ENCODE measurements at regions not wholly inside any gene's neighbourhood (a gene's known extent, or its start where the extent isn't known, plus 50 kb on each side); places are given as distances from the start of the nearest gene placed in this dataset.
A peak's percentile ranks its signal among the peaks of the same experiment; 100 is the strongest.

- no peaks in the 10 kb centered on the region for H3K36me3 ChIP-seq (ENCODE audit: low read depth, missing control alignments)
- TF ChIP-seq CTCF (IDR thresholded peaks at IDR 0.05) (no peak), POLR2A (IDR thresholded peaks at IDR 0.05) (no peak)
- no peak for DNase-seq
- H3K4me3 ChIP-seq = no peak overlapping the region
- intact Hi-C loops (cut with DNase I; ENCODE audit: low total_unique reads) = no loop called here
- 51 to 68% methylated on average over 18 to 20 of the region's 20 CpGs for WGBS, 2 donors
- peaks cover 9% of the 10 kb centered on the region for H3K4me1 ChIP-seq
- no peaks in the 10 kb centered on the region for H3K9me3 ChIP-seq
- H3K27me3 ChIP-seq = no peaks in the 10 kb centered on the region
- H3K27ac ChIP-seq = peak overlapping the region in 1 of 2 donors; percentile 19
Measured at GRCh38 chr3:72310419-72311380, 525.8 kb upstream of the PROK2 start.

GRCh38 chr3:72309661-72310418 is 524.9 kb upstream of the PROK2 start:
- no peaks in the 10 kb centered on the region for H3K9me3 ChIP-seq
- H3K4me1 ChIP-seq = peaks cover 9% of the 10 kb centered on the region
- no peak overlapping the region for H3K27ac ChIP-seq
- DNase-seq = no peak
- TF ChIP-seq POLR2A (IDR thresholded peaks at IDR 0.05) (no peak), CTCF (IDR thresholded peaks at IDR 0.05) (no peak)
- intact Hi-C loops (cut with DNase I; ENCODE audit: low total_unique reads) = no loop called here
- H3K36me3 ChIP-seq (ENCODE audit: low read depth, missing control alignments) = no peaks in the 10 kb centered on the region
- H3K27me3 ChIP-seq = no peaks in the 10 kb centered on the region
- WGBS, 2 donors = 70 to 71% methylated on average over 11 of the region's 11 CpGs
- H3K4me3 ChIP-seq = no peak overlapping the region

- 75% methylated on average over 2 of the region's 2 CpGs for WGBS, 2 donors
- Histone ChIP-seq H3K9me3 (no peaks in the 10 kb centered on the region), H3K36me3 (ENCODE audit: low read depth, missing control alignments) (no peaks in the 10 kb centered on the region), H3K4me3 (no peak overlapping the region), H3K27ac (no peak overlapping the region), H3K27me3 (no peaks in the 10 kb centered on the region), H3K4me1 (peaks cover 9% of the 10 kb centered on the region)
- TF ChIP-seq POLR2A (IDR thresholded peaks at IDR 0.05) (no peak), CTCF (IDR thresholded peaks at IDR 0.05) (no peak)
- no peak for DNase-seq
- intact Hi-C loops (cut with DNase I; ENCODE audit: low total_unique reads) = no loop called here
Measured at GRCh38 chr3:72308641-72309040, 523.7 kb upstream of the PROK2 start.

- Histone ChIP-seq H3K27me3 (no peaks in the 10 kb centered on the region), H3K4me1 (peaks cover 9% of the 10 kb centered on the region), H3K36me3 (ENCODE audit: low read depth, missing control alignments) (no peaks in the 10 kb centered on the region), H3K9me3 (no peaks in the 10 kb centered on the region), H3K4me3 (no peak overlapping the region), H3K27ac (no peak overlapping the region)
- no peak for TF ChIP-seq POLR2A (IDR thresholded peaks at IDR 0.05)
- TF ChIP-seq CTCF (IDR thresholded peaks at IDR 0.05) = no peak
- intact Hi-C loops (cut with DNase I; ENCODE audit: low total_unique reads) = no loop called here
- WGBS, 2 donors = 83 to 90% methylated on average over 7 of the region's 7 CpGs
- DNase-seq = no peak
Measured at GRCh38 chr3:72307438-72308115, 522.6 kb upstream of the PROK2 start.

All from testis (tissue), 2 donors.